WTC11 (cell line): ENCODE measurements at regions not wholly inside any gene's neighbourhood (a gene's known extent, or its start where the extent isn't known, plus 50 kb on each side); places are given as distances from the start of the nearest gene placed in this dataset.

ENCODE experiments used
- ATAC-seq: fragments of 200-7000 bp; cut with Tn5 transposase; 2 replicates; pipeline ENCODE4 v1.10.0; 2021; ENCODE audit warnings: mild to moderate bottlenecking, moderate library complexity
- CTCF ChIA-PET: fragments of 300-600 bp; sonication (Branson Sonifier 250); formaldehyde crosslinking; loops from one replicate; lab custom pipeline; 2021; ENCODE audit warnings: antibody characterized with exemption; lab: Charles Lee
- POLR2A ChIA-PET: fragments of 350-600 bp; sonication (Branson Sonifier 250); formaldehyde crosslinking; loops from one replicate; lab custom pipeline; 2021; ENCODE audit warnings: antibody characterized with exemption; lab: Charles Lee
- DNase-seq: peaks from one replicate; pipeline ENCODE4 v3.0.0; 2021; ENCODE audit warnings: low spot score
- H3K27ac Mint-ChIP-seq: 2 replicates; pipeline ENCODE4 v1.8.0; 2021; ENCODE audit warnings: mixed read lengths
- H3K27me3 Mint-ChIP-seq: 2 replicates; pipeline ENCODE4 v1.8.0; 2021; ENCODE audit warnings: low read depth, mild to moderate bottlenecking, moderate library complexity, mixed read lengths
- H3K36me3 Mint-ChIP-seq: 2 replicates; pipeline ENCODE4 v1.8.0; 2021; ENCODE audit warnings: mixed read lengths
- H3K4me1 Mint-ChIP-seq: 2 replicates; pipeline ENCODE4 v1.8.0; 2022; ENCODE audit warnings: mixed read lengths
- H3K4me3 Mint-ChIP-seq: 2 replicates; pipeline ENCODE4 v1.8.0; 2021; ENCODE audit warnings: mild to moderate bottlenecking, moderate library complexity, mixed read lengths
- H3K9me3 Mint-ChIP-seq: 2 replicates; pipeline ENCODE4 v1.8.0; 2021; ENCODE audit warnings: mixed read lengths
- ATF1 ChIP-seq: sonication (generic); formaldehyde crosslinking; IDR thresholded peaks from 2 replicates; pipeline ENCODE4 v1.8.1; 2023; ENCODE audit warnings: mild to moderate bottlenecking, moderate library complexity, missing genetic modification reagents
- CREM ChIP-seq: sonication (generic); formaldehyde crosslinking; IDR thresholded peaks from 2 replicates; pipeline ENCODE4 v1.8.1; 2022; ENCODE audit warnings: mild to moderate bottlenecking, missing genetic modification reagents, moderate library complexity
- FOXP1 ChIP-seq: sonication (generic); formaldehyde crosslinking; IDR thresholded peaks from 2 replicates; pipeline ENCODE4 v1.8.0; 2022; ENCODE audit warnings: missing genetic modification reagents, mild to moderate bottlenecking, moderate library complexity, borderline replicate concordance
- GABPB1 ChIP-seq: sonication (generic); formaldehyde crosslinking; IDR thresholded peaks from 2 replicates; pipeline ENCODE4 v1.8.1; 2023; ENCODE audit warnings: mild to moderate bottlenecking, missing genetic modification reagents
- GTF2I ChIP-seq: fragments of 250-450 bp; sonication (Bioruptor Pico); conservative IDR thresholded peaks from 2 replicates; pipeline ENCODE4 v1.4.0; 2021; ENCODE audit warnings: mild to moderate bottlenecking
- IRF2 ChIP-seq: sonication (generic); formaldehyde crosslinking; IDR thresholded peaks from 2 replicates; pipeline ENCODE4 v1.8.0; 2022; ENCODE audit warnings: low read depth, missing genetic modification reagents, borderline replicate concordance
- JUN ChIP-seq: sonication (generic); formaldehyde crosslinking; IDR thresholded peaks from 2 replicates; pipeline ENCODE4 v1.8.0; 2023; ENCODE audit warnings: mild to moderate bottlenecking, missing genetic modification reagents
- MYBL2 ChIP-seq: sonication (generic); formaldehyde crosslinking; IDR thresholded peaks from 2 replicates; pipeline ENCODE4 v1.8.1; 2023; ENCODE audit warnings: mild to moderate bottlenecking, moderate library complexity, missing genetic modification reagents
- SMAD3 ChIP-seq: sonication (generic); formaldehyde crosslinking; IDR thresholded peaks from 2 replicates; pipeline ENCODE4 v1.8.0; 2022; ENCODE audit warnings: missing genetic modification reagents, mild to moderate bottlenecking, borderline replicate concordance
- SOX15 ChIP-seq: fragments of 250-450 bp; sonication (Bioruptor Pico); IDR thresholded peaks from 2 replicates; pipeline ENCODE4 v1.9.0; 2021; ENCODE audit warnings: mild to moderate bottlenecking
- TEAD1 ChIP-seq: sonication (generic); formaldehyde crosslinking; IDR thresholded peaks from 2 replicates; pipeline ENCODE4 v1.8.0; 2022; ENCODE audit warnings: mild to moderate bottlenecking, missing genetic modification reagents
- ZNF219 ChIP-seq: sonication (generic); formaldehyde crosslinking; IDR thresholded peaks from 2 replicates; pipeline ENCODE4 v1.8.0; 2023; ENCODE audit warnings: missing genetic modification reagents, mild to moderate bottlenecking, borderline replicate concordance
- TF ChIP-seq, protein P1 (sequence below): fragments of 250-450 bp; sonication (Bioruptor Pico); IDR thresholded peaks from 2 replicates; pipeline ENCODE4 v1.9.0; 2021; ENCODE audit warnings: mild to moderate bottlenecking, borderline replicate concordance
- TF ChIP-seq, protein P2 (sequence below): sonication (generic); formaldehyde crosslinking; IDR thresholded peaks from 2 replicates; pipeline ENCODE4 v1.8.0; 2022; ENCODE audit warnings: mild to moderate bottlenecking, missing genetic modification reagents
- TF ChIP-seq, protein P3 (sequence below): fragments of 250-450 bp; sonication (Bioruptor Pico); IDR thresholded peaks from 2 replicates; pipeline ENCODE4 v1.9.0; 2021; ENCODE audit warnings: mild to moderate bottlenecking
- TF ChIP-seq, protein P4 (sequence below): fragments of 250-450 bp; sonication (Bioruptor Pico); IDR thresholded peaks from 2 replicates; pipeline ENCODE4 v1.9.0; 2021; ENCODE audit warnings: moderate library complexity, mild to moderate bottlenecking, inconsistent platforms, borderline replicate concordance
- TF ChIP-seq, protein P5 (sequence below): sonication (generic); formaldehyde crosslinking; IDR thresholded peaks from 2 replicates; pipeline ENCODE4 v1.8.0; 2022; ENCODE audit warnings: mild to moderate bottlenecking, missing genetic modification reagents
- TF ChIP-seq, protein P6 (sequence below): sonication (generic); formaldehyde crosslinking; IDR thresholded peaks from 2 replicates; pipeline ENCODE4 v1.8.1; 2022; ENCODE audit warnings: low read depth, mild to moderate bottlenecking, moderate library complexity, missing genetic modification reagents, borderline replicate concordance
- TF ChIP-seq, protein P7 (sequence below): sonication (generic); formaldehyde crosslinking; IDR thresholded peaks from 2 replicates; pipeline ENCODE4 v1.8.1; 2023; ENCODE audit warnings: mild to moderate bottlenecking, missing genetic modification reagents

DNA sequence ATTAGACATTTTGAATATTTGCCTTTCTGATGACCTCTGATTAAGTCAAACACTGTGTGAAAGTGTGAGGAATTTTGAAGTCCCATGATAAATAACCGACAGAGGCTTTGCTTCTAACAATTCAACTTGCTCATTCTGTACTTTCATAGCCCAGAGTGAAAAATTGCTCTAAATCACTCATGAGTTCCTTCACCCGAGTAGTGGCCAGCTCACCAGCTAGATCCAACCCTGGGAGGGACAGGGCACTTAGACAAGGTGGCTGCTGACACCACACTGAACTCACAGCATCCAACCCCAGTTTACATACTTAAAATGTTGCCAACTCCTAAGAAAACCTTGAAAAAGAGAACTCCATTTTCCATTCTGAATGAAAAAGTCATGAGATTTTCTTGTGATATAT, 80.0 kb upstream of the LYZL1 start (continued):
- TF ChIP-seq, protein P1, sequence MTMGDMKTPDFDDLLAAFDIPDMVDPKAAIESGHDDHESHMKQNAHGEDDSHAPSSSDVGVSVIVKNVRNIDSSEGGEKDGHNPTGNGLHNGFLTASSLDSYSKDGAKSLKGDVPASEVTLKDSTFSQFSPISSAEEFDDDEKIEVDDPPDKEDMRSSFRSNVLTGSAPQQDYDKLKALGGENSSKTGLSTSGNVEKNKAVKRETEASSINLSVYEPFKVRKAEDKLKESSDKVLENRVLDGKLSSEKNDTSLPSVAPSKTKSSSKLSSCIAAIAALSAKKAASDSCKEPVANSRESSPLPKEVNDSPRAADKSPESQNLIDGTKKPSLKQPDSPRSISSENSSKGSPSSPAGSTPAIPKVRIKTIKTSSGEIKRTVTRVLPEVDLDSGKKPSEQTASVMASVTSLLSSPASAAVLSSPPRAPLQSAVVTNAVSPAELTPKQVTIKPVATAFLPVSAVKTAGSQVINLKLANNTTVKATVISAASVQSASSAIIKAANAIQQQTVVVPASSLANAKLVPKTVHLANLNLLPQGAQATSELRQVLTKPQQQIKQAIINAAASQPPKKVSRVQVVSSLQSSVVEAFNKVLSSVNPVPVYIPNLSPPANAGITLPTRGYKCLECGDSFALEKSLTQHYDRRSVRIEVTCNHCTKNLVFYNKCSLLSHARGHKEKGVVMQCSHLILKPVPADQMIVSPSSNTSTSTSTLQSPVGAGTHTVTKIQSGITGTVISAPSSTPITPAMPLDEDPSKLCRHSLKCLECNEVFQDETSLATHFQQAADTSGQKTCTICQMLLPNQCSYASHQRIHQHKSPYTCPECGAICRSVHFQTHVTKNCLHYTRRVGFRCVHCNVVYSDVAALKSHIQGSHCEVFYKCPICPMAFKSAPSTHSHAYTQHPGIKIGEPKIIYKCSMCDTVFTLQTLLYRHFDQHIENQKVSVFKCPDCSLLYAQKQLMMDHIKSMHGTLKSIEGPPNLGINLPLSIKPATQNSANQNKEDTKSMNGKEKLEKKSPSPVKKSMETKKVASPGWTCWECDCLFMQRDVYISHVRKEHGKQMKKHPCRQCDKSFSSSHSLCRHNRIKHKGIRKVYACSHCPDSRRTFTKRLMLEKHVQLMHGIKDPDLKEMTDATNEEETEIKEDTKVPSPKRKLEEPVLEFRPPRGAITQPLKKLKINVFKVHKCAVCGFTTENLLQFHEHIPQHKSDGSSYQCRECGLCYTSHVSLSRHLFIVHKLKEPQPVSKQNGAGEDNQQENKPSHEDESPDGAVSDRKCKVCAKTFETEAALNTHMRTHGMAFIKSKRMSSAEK (CRISPR knock-in tag), result no peak
- TF ChIP-seq, protein P2, sequence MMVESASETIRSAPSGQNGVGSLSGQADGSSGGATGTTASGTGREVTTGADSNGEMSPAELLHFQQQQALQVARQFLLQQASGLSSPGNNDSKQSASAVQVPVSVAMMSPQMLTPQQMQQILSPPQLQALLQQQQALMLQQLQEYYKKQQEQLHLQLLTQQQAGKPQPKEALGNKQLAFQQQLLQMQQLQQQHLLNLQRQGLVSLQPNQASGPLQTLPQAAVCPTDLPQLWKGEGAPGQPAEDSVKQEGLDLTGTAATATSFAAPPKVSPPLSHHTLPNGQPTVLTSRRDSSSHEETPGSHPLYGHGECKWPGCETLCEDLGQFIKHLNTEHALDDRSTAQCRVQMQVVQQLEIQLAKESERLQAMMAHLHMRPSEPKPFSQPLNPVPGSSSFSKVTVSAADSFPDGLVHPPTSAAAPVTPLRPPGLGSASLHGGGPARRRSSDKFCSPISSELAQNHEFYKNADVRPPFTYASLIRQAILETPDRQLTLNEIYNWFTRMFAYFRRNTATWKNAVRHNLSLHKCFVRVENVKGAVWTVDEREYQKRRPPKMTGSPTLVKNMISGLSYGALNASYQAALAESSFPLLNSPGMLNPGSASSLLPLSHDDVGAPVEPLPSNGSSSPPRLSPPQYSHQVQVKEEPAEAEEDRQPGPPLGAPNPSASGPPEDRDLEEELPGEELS (CRISPR knock-in tag), result no peak
- TF ChIP-seq ATF1 (CRISPR knock-in tag), result no peak
- TF ChIP-seq GABPB1 (CRISPR knock-in tag), result no peak
- TF ChIP-seq, protein P3, sequence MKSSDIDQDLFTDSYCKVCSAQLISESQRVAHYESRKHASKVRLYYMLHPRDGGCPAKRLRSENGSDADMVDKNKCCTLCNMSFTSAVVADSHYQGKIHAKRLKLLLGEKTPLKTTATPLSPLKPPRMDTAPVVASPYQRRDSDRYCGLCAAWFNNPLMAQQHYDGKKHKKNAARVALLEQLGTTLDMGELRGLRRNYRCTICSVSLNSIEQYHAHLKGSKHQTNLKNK, result no peak
- TF ChIP-seq SOX15 (CRISPR knock-in tag), result no peak
- TF ChIP-seq SMAD3 (CRISPR knock-in tag), result no peak
- TF ChIP-seq, protein P4, sequence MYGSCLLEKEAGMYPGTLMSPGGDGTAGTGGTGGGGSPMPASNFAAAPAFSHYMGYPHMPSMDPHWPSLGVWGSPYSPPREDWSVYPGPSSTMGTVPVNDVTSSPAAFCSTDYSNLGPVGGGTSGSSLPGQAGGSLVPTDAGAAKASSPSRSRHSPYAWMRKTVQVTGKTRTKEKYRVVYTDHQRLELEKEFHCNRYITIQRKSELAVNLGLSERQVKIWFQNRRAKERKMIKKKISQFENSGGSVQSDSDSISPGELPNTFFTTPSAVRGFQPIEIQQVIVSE (CRISPR knock-in tag), result no peak
- TF ChIP-seq, protein P5, sequence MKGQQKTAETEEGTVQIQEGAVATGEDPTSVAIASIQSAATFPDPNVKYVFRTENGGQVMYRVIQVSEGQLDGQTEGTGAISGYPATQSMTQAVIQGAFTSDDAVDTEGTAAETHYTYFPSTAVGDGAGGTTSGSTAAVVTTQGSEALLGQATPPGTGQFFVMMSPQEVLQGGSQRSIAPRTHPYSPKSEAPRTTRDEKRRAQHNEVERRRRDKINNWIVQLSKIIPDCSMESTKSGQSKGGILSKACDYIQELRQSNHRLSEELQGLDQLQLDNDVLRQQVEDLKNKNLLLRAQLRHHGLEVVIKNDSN (CRISPR knock-in tag), result no peak
- no peak for TF ChIP-seq FOXP1
- TF ChIP-seq JUN (CRISPR knock-in tag), result no peak
- TF ChIP-seq, all 79 proteins: peak for 0

DNA sequence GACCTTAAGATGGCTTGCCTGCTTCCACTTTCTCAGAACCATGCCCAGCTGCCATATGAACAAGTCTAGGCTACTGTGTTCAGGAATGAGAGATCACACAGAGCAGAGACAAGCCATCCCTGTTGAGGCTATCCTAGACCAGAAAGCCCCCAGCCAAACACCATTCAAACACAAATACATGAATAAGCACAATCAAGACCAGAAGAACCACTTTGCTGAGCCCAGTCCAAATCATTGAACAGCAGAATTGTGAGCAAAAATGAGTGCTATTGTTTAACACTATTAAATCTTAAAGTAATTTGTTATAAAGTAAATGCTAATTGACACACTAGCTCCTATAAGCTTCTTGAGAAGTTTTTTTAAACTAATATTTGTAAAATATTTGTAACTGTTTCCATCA, 79.0 kb upstream of the LYZL1 start:
- Mint-ChIP-seq H3K27me3 (no peaks in the 10 kb centered on the region; the same call in 1 of the 2 replicates), H3K9me3 (peaks cover 45% of the 10 kb centered on the region), H3K36me3 (peaks cover 16% of the 10 kb centered on the region), H3K4me1 (peaks cover 12% of the 10 kb centered on the region), H3K27ac (no peak overlapping the region), H3K4me3 (no peak overlapping the region)
- ATAC-seq (no peak), DNase-seq (no peak)
- CTCF ChIA-PET, result no interaction called here
- POLR2A ChIA-PET, result no interaction called here
- TF ChIP-seq IRF2 (CRISPR knock-in tag) (no peak), GTF2I (CRISPR knock-in tag) (no peak), CREM (CRISPR knock-in tag) (no peak), MYBL2 (CRISPR knock-in tag) (no peak), TEAD1 (CRISPR knock-in tag) (no peak), ZNF219 (CRISPR knock-in tag) (no peak)
- TF ChIP-seq, protein P4 (CRISPR knock-in tag), result no peak
- TF ChIP-seq, protein P6, sequence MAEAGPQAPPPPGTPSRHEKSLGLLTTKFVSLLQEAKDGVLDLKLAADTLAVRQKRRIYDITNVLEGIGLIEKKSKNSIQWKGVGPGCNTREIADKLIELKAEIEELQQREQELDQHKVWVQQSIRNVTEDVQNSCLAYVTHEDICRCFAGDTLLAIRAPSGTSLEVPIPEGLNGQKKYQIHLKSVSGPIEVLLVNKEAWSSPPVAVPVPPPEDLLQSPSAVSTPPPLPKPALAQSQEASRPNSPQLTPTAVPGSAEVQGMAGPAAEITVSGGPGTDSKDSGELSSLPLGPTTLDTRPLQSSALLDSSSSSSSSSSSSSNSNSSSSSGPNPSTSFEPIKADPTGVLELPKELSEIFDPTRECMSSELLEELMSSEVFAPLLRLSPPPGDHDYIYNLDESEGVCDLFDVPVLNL (CRISPR knock-in tag), result no peak
- TF ChIP-seq, protein P7, sequence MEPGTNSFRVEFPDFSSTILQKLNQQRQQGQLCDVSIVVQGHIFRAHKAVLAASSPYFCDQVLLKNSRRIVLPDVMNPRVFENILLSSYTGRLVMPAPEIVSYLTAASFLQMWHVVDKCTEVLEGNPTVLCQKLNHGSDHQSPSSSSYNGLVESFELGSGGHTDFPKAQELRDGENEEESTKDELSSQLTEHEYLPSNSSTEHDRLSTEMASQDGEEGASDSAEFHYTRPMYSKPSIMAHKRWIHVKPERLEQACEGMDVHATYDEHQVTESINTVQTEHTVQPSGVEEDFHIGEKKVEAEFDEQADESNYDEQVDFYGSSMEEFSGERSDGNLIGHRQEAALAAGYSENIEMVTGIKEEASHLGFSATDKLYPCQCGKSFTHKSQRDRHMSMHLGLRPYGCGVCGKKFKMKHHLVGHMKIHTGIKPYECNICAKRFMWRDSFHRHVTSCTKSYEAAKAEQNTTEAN (CRISPR knock-in tag), result no peak
- TF ChIP-seq, protein P1 (CRISPR knock-in tag), result no peak
